K562 (cell line): ENCODE measurements at regions not wholly inside any gene's neighbourhood (a gene's known extent, or its start where the extent isn't known, plus 50 kb on each side); places are given as distances from the start of the nearest gene placed in this dataset.

Experiments
- ATAC-seq: fragments of 200-7000 bp; cut with Tn5 transposase; 3 replicates; pipeline ENCODE4 v1.9.1; 2020; ENCODE audit warnings: moderate library complexity
- BruUV-seq: library from RNA; stranded (reverse); fragments of 400-500 nt; replicated peaks from 2 replicates; lab custom pipeline; 2021; lab: Mats Ljungman, UMichigan
- CTCF ChIA-PET: fragments of 300-600 bp; formaldehyde crosslinking; extraction: SDS; loops from one replicate; lab custom pipeline; 2021; ENCODE audit warnings: low intra/inter-chr PET ratio; lab: Yijun Ruan, JAX
- POLR2A ChIA-PET: fragments of 300-600, 350-650 bp; sonication (Branson Sonifier 250); formaldehyde crosslinking; extraction: SDS; loops from one replicate; lab custom pipeline; 2021; ENCODE audit warnings: antibody characterized with exemption, inconsistent platforms; lab: Yijun Ruan, JAX
- DNase-seq, 4 experiments: peaks; one replicate each; pipeline versions ENCODE4 v3.0.0 to v3.0.0-alpha.2; 2011 to 2018; ENCODE audit warnings: low spot score in 3 of 4, mixed read lengths in 3 of 4; ENCODE audit errors: extremely low read depth in 1 of 4
- FAIRE-seq: peaks from 2 replicates; lab custom pipeline; 2011; peaks lifted over from hg19 to GRCh38; lab: Jason Lieb, UNC
- H2AFZ ChIP-seq: 2 replicates; pipeline ENCODE4 v1.6.0; 2011; ENCODE audit warnings: low read depth, low read length, control low read depth, inconsistent platforms
- H3K27ac ChIP-seq: fragments of 200-600 bp; 3 replicates; pipeline ENCODE4 v1.8.0; 2011; ENCODE audit warnings: low read depth, mild to moderate bottlenecking, control low read depth, inconsistent platforms, low read length, moderate library complexity, mixed read lengths; ENCODE audit errors: extremely low read depth
- H3K27me3 ChIP-seq, 2 experiments: fragments of 300-600 bp in 1 of 2; 2 replicates in 1 of 2; 3 replicates in 1 of 2; pipeline versions ENCODE4 v1.6.0 to v1.8.0; 2011; ENCODE audit warnings: inconsistent platforms in 2 of 2, low read length in 2 of 2, mild to moderate bottlenecking in 1 of 2, mixed read lengths in 1 of 2, moderate library complexity in 1 of 2; ENCODE audit not compliant: control insufficient read depth in 2 of 2, insufficient read depth in 2 of 2
- H3K36me3 ChIP-seq: fragments of 300-600 bp; 3 replicates; pipeline ENCODE4 v1.8.0; 2011; ENCODE audit warnings: mild to moderate bottlenecking, low read length, inconsistent platforms; ENCODE audit not compliant: control insufficient read depth, insufficient read depth
- H3K4me1 ChIP-seq, 2 experiments: fragments of 200-600 bp in 1 of 2; replicated peaks in 1 of 2; 2 replicates in 1 of 2; 3 replicates in 1 of 2; pipeline versions ENCODE4 v1.5.1 to v1.8.0; 2011; ENCODE audit warnings: inconsistent platforms in 2 of 2, low read length in 2 of 2, mild to moderate bottlenecking in 1 of 2, mixed read lengths in 1 of 2, moderate library complexity in 1 of 2; ENCODE audit not compliant: control insufficient read depth in 2 of 2, insufficient read depth in 2 of 2
- H3K4me2 ChIP-seq: 2 replicates; pipeline ENCODE4 v1.6.1; 2011; ENCODE audit warnings: low read length, control low read depth, inconsistent platforms, mixed read lengths; ENCODE audit not compliant: insufficient read depth
- H3K4me3 ChIP-seq: fragments of 200-600 bp; sonication (generic), shearing (Covaris generic); 2 replicates; pipeline ENCODE4 v1.5.1; 2016; ENCODE audit warnings: control low read depth, inconsistent platforms
- H3K79me2 ChIP-seq: fragments of 200-600 bp; 3 replicates; pipeline ENCODE4 v1.8.0; 2011; ENCODE audit warnings: low read length, inconsistent platforms; ENCODE audit not compliant: control insufficient read depth, insufficient read depth
- H3K9ac ChIP-seq, 2 experiments: 2 replicates each; pipeline versions ENCODE4 v1.6.0 to v1.6.1; 2011; ENCODE audit warnings: low read depth in 2 of 2, low read length in 2 of 2, control low read depth in 1 of 2, inconsistent platforms in 1 of 2, mild to moderate bottlenecking in 1 of 2, mixed read lengths in 1 of 2; ENCODE audit not compliant: insufficient read depth in 1 of 2
- H3K9me1 ChIP-seq: one replicate; pipeline ENCODE4 v1.6.0; 2011; ENCODE audit warnings: inconsistent platforms, mild to moderate bottlenecking, low read length, moderate library complexity; ENCODE audit not compliant: control insufficient read depth, insufficient read depth
- H3K9me3 ChIP-seq: replicated peaks from 2 replicates; pipeline ENCODE4 v1.5.1; 2011; ENCODE audit warnings: low read depth, low read length, inconsistent platforms; ENCODE audit not compliant: control insufficient read depth, insufficient read depth
- H4K20me1 ChIP-seq: replicated peaks from 2 replicates; pipeline ENCODE4 v1.6.1; 2011; ENCODE audit warnings: low read length, inconsistent platforms, mixed read lengths; ENCODE audit not compliant: control insufficient read depth, insufficient read depth
- HNRNPL ChIP-seq: fragments of 200-400 bp; formaldehyde crosslinking; IDR thresholded peaks from 2 replicates; pipeline ENCODE4 v1.6.1; 2017; ENCODE audit warnings: low read depth, mild to moderate bottlenecking, low read length
- HOMEZ ChIP-seq: fragments of 250-450 bp; sonication (Bioruptor Pico); IDR thresholded peaks from 2 replicates; pipeline ENCODE4 v1.4.0; 2020; ENCODE audit warnings: mild to moderate bottlenecking, moderate library complexity
- ZC3H4 ChIP-seq: sonication (generic); formaldehyde crosslinking; IDR thresholded peaks from 2 replicates; pipeline ENCODE4 v1.9.0; 2021; ENCODE audit warnings: missing genetic modification reagents, borderline replicate concordance
- ZNF146 ChIP-seq: IDR thresholded peaks from one replicate; pipeline ENCODE4 v1.6.1; 2018; ENCODE audit warnings: missing compliant biosample characterization; ENCODE audit not compliant: unreplicated experiment
- WGBS: fragments of 100-300 bp; shearing (Covaris generic); methylation state at CpG from one replicate; pipeline ENCODE4 v1.1.6; 2016; ENCODE audit warnings: low coverage, mixed read lengths; ENCODE audit not compliant: insufficient coverage; ENCODE audit errors: missing lambda C conversion rate; 5-methylcytosine and 5-hydroxymethylcytosine counted together
- in situ Hi-C: fragments of 300-500 bp; cut with MboI; formaldehyde crosslinking; loops from 4 replicates; pipeline ENCODE4 v1.15.0; 2018; ENCODE audit warnings: inconsistent platforms, mixed read lengths
- intact Hi-C: fragments of 100-400 bp; cut with micrococcal nuclease; formaldehyde crosslinking; loops from 2 replicates; pipeline ENCODE4 v1.14.2; 2022
- TF ChIP-seq, protein P1 (sequence below): IDR thresholded peaks from 2 replicates; pipeline ENCODE4 v1.6.1; 2012; ENCODE audit warnings: low read depth, low read length, improper control_type of control experiment, borderline replicate concordance

- BruUV-seq, result no TSS peak
- ATAC-seq (no peak), DNase-seq (no peak), FAIRE-seq (no peak)
- Histone ChIP-seq H2AFZ (no peak overlapping the region), H3K9me3 (no peaks in the 10 kb centered on the region), H4K20me1 (no peaks in the 10 kb centered on the region), H3K79me2 (no peaks in the 10 kb centered on the region), H3K4me3 (no peak overlapping the region), H3K9me1 (no peaks in the 10 kb centered on the region), H3K4me2 (no peak overlapping the region), H3K9ac (no peak overlapping the region), H3K36me3 (no peaks in the 10 kb centered on the region), H3K4me1 (no peaks in the 10 kb centered on the region), H3K27ac (no peak overlapping the region), H3K27me3 (peaks cover 0 to 19% of the 10 kb centered on the region in 2 experiments; a peak in 2 of 5 replicates)
- intact Hi-C loops (no loop called here), in situ Hi-C loops (no loop called here)
- POLR2A ChIA-PET, result no interaction called here
- TF ChIP-seq ZC3H4 (CRISPR knock-in tag) (no peak), HNRNPL (no peak), ZNF146 (CRISPR knock-in tag) (no peak), HOMEZ (CRISPR knock-in tag) (no peak)
- TF ChIP-seq, protein P1, sequence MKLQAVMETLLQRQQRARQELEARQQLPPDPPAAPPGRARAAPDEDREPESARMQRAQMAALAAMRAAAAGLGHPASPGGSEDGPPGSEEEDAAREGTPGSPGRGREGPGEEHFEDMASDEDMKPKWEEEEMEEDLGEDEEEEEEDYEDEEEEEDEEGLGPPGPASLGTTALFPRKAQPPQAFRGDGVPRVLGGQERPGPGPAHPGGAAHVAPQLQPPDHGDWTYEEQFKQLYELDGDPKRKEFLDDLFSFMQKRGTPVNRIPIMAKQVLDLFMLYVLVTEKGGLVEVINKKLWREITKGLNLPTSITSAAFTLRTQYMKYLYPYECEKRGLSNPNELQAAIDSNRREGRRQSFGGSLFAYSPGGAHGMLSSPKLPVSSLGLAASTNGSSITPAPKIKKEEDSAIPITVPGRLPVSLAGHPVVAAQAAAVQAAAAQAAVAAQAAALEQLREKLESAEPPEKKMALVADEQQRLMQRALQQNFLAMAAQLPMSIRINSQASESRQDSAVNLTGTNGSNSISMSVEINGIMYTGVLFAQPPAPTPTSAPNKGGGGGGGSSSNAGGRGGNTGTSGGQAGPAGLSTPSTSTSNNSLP, result no peak
- CTCF ChIA-PET, result no interaction called here
- 0% methylated on average over 2 of the region's 2 CpGs for WGBS
These were observed 281.0 kb downstream of the RPS24 start for GRCh38 chr10:78314651-78315050.
